ENCODE measurements at regions not wholly inside any gene's neighbourhood (a gene's known extent, or its start where the extent isn't known, plus 50 kb on each side); places are given as distances from the start of the nearest gene placed in this dataset.

DNA sequence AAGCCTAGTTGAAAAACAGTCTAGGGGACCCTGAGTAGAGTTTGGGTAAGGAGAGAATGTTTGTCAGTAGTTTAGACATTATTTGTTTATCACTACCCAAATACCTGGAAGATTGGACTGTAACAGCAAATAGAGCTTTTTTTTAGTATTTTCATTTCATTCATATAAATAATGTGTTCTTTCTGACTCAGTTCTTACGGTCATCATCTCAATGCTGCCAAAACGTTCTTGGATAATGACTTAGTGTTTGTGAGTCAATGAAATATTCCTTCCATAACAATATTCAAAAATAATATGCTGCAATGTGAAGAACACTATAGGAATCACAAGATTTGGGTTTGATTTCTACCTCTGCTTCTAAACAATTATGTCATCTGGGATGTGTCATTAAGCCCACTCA is 400.0 kb upstream of the PKN2 start:
- no peak for TF ChIP-seq CTCF (IDR thresholded peaks at IDR 0.05; ENCODE audit: low read depth, low read length, missing input control)
- TF ChIP-seq RAD21 (IDR thresholded peaks at IDR 0.05) = no peak
- no peak for TF ChIP-seq TAF1 (conservative IDR thresholded peaks at IDR 0.05)
- no peak for TF ChIP-seq SP1 (IDR thresholded peaks at IDR 0.05)
- no peak for TF ChIP-seq GABPA (IDR thresholded peaks at IDR 0.05 in 1 of 2, conservative IDR thresholded peaks at IDR 0.05 in 1 of 2)
- TF ChIP-seq, protein P1, sequence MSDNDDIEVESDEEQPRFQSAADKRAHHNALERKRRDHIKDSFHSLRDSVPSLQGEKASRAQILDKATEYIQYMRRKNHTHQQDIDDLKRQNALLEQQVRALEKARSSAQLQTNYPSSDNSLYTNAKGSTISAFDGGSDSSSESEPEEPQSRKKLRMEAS (IDR thresholded peaks at IDR 0.05) = no peak
- TF ChIP-seq, protein P2, sequence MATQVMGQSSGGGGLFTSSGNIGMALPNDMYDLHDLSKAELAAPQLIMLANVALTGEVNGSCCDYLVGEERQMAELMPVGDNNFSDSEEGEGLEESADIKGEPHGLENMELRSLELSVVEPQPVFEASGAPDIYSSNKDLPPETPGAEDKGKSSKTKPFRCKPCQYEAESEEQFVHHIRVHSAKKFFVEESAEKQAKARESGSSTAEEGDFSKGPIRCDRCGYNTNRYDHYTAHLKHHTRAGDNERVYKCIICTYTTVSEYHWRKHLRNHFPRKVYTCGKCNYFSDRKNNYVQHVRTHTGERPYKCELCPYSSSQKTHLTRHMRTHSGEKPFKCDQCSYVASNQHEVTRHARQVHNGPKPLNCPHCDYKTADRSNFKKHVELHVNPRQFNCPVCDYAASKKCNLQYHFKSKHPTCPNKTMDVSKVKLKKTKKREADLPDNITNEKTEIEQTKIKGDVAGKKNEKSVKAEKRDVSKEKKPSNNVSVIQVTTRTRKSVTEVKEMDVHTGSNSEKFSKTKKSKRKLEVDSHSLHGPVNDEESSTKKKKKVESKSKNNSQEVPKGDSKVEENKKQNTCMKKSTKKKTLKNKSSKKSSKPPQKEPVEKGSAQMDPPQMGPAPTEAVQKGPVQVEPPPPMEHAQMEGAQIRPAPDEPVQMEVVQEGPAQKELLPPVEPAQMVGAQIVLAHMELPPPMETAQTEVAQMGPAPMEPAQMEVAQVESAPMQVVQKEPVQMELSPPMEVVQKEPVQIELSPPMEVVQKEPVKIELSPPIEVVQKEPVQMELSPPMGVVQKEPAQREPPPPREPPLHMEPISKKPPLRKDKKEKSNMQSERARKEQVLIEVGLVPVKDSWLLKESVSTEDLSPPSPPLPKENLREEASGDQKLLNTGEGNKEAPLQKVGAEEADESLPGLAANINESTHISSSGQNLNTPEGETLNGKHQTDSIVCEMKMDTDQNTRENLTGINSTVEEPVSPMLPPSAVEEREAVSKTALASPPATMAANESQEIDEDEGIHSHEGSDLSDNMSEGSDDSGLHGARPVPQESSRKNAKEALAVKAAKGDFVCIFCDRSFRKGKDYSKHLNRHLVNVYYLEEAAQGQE (IDR thresholded peaks at IDR 0.05) = no peak
